Ectodermal cell (in vitro differentiated cells): ENCODE measurements at regions not wholly inside any gene's neighbourhood (a gene's known extent, or its start where the extent isn't known, plus 50 kb on each side); places are given as distances from the start of the nearest gene placed in this dataset.

Source experiments
- H3K27ac ChIP-seq: 2 replicates; pipeline ENCODE4 v1.7.0; 2013; ENCODE audit warnings: mild to moderate bottlenecking, low read depth, low read length; ENCODE audit not compliant: insufficient read depth, poor library complexity, severe bottlenecking
- H3K27me3 ChIP-seq: 2 replicates; pipeline ENCODE4 v1.7.0; 2013; ENCODE audit warnings: mild to moderate bottlenecking, low read length; ENCODE audit not compliant: insufficient read depth, control insufficient read depth, poor library complexity, severe bottlenecking
- H3K36me3 ChIP-seq: one replicate; pipeline ENCODE4 v1.7.0; 2013; ENCODE audit warnings: low read length; ENCODE audit not compliant: control insufficient read depth, insufficient read depth
- H3K4me1 ChIP-seq: one replicate; pipeline ENCODE4 v1.7.0; 2013; ENCODE audit warnings: low read length; ENCODE audit not compliant: control insufficient read depth, insufficient read depth
- H3K4me3 ChIP-seq: 2 replicates; pipeline ENCODE4 v1.7.0; 2013; ENCODE audit warnings: low read depth, low read length, control low read depth; ENCODE audit not compliant: insufficient read depth
- H3K9me3 ChIP-seq: 2 replicates; pipeline ENCODE4 v1.7.0; 2013; ENCODE audit warnings: mild to moderate bottlenecking, low read length, moderate library complexity; ENCODE audit not compliant: control insufficient read depth
- WGBS, 2 experiments: methylation state at CpG; one replicate each; pipeline ENCODE4 v1.1.7; 2013; ENCODE audit warnings: missing lambda C conversion rate in 2 of 2; 5-methylcytosine and 5-hydroxymethylcytosine counted together

DNA sequence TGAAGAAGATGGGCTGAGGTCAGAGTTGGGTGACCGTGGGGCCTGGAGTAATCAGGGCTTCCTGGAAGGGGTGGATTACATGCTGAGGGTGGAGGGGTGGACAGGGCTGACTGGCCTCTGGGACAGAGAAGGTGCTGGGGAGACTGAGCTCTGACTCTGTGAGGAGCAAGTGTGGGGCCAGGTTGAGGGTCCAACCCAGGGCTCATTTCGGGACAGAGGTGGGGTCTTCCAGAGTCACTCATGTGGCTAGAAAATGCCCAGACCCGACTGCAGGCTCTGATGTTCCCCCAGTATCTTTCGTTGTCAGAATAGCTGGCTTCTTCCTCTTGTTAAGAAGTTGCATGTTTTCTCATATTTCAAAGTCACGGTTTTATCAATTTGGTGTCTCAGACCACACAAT, 311.8 kb downstream of the PTPRU start:
- no peaks in the 10 kb centered on the region for H3K4me1 ChIP-seq
- H3K9me3 ChIP-seq, result no peaks in the 10 kb centered on the region
- no peaks in the 10 kb centered on the region for H3K27me3 ChIP-seq
- no peak overlapping the region for H3K4me3 ChIP-seq
- H3K27ac ChIP-seq, result no peak overlapping the region
- H3K36me3 ChIP-seq, result no peaks in the 10 kb centered on the region
- 71 to 74% methylated on average over 5 of the region's 5 CpGs for WGBS, 2 experiments

DNA sequence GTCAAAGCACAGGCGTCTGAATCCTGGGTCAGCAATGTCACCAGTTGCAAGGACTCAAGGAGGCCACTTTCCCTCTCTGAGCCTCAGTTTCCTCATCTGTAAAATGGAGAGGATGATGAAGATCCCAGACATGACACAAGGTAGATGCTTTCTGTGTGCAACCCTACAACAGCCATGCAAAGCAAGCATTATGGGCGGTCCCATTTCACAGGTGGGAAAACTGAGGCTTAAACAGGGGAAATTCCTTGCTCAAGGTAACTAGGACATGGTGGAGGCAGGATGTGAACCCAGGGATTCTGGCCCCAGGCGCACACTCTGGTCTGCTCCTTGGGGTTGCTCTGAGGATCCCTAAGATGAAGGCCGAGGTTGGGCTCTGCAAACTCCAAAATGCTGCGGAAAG, 311.0 kb downstream of the PTPRU start:
- 93 to 94% methylated on average over 5 of the region's 5 CpGs for WGBS, 2 experiments
- Histone ChIP-seq H3K9me3 (no peaks in the 10 kb centered on the region), H3K27ac (no peak overlapping the region), H3K4me3 (no peak overlapping the region), H3K36me3 (no peaks in the 10 kb centered on the region), H3K4me1 (no peaks in the 10 kb centered on the region), H3K27me3 (no peaks in the 10 kb centered on the region)

DNA sequence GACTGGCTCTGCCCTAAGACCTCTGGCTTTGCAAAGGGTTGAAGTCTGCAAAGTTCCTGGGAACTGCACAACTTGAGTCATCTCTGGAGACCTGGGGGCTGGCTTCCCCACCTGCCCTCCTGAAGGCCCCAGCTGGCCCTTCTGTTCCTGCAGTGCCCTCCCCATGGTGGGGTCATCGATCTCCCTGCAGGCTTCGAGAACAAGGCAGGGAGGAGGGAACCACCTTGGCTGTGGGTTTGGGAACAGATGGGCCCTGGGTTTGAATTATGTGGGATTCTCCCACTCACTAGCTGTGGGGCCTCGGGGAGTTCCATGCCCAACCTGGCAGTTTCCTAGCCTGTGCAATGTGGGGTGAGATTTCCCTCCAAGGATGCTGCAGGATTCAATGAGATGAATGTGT, 310.2 kb downstream of the PTPRU start:
- Histone ChIP-seq H3K9me3 (no peaks in the 10 kb centered on the region), H3K27me3 (no peaks in the 10 kb centered on the region), H3K4me3 (no peak overlapping the region), H3K27ac (no peak overlapping the region), H3K36me3 (no peaks in the 10 kb centered on the region), H3K4me1 (no peaks in the 10 kb centered on the region)
- WGBS, 2 experiments, result 90 to 93% methylated on average over 3 of the region's 3 CpGs

DNA sequence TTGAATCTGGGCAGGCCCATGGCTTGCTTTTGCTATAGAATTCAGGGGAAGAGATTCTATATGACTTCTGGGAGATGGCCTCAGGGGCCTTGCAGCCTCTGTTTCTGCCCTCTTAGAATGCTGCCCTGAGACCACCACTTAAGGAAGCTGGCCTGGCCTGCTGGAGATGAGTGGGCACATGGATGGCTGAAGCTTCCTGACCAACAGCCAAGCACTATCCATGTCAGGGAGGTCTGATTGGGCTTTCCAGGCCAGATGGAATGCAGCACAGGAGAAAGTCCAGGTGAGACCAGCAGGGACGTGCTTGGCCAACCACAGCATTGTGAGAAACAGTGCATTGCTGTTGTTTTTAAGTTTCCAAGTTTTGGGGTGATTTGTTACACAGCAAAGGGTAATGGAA, 308.1 kb downstream of the PTPRU start:
- WGBS, 2 experiments, result 85 to 96% methylated on average over 1 of the region's 1 CpG

DNA sequence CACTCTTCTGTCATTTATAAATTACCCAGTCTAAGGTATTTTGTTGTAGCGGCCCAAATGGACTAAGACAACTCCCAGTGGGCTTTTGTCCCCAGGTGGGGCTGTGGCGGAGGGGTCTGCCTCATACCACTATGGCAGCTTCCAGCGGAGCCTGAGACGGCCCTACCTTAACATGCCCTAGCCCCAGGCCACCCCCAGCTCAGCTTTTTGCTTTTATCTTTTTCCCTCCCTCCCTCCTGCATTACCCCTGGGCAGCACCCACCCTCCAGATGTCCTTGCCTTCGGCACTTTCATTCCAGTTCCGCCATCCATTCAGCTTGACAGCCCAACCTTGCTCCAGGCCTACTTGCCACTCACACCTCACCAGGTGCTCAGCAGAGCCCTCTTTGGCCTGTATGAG, 307.3 kb downstream of the PTPRU start:
- H3K4me3 ChIP-seq, result no peak overlapping the region
- H3K36me3 ChIP-seq, result no peaks in the 10 kb centered on the region
- no peak overlapping the region for H3K27ac ChIP-seq
- H3K4me1 ChIP-seq, result no peaks in the 10 kb centered on the region
- 82 to 87% methylated on average over 6 of the region's 6 CpGs for WGBS, 2 experiments
- H3K27me3 ChIP-seq, result no peaks in the 10 kb centered on the region
- no peaks in the 10 kb centered on the region for H3K9me3 ChIP-seq

More for the DNA sequence above, 308.1 kb downstream of the PTPRU start:
- no peaks in the 10 kb centered on the region for H3K27me3 ChIP-seq
- H3K36me3 ChIP-seq, result no peaks in the 10 kb centered on the region
- no peaks in the 10 kb centered on the region for H3K9me3 ChIP-seq
- no peak overlapping the region for H3K4me3 ChIP-seq
- H3K27ac ChIP-seq, result no peak overlapping the region
- H3K4me1 ChIP-seq, result no peaks in the 10 kb centered on the region

DNA sequence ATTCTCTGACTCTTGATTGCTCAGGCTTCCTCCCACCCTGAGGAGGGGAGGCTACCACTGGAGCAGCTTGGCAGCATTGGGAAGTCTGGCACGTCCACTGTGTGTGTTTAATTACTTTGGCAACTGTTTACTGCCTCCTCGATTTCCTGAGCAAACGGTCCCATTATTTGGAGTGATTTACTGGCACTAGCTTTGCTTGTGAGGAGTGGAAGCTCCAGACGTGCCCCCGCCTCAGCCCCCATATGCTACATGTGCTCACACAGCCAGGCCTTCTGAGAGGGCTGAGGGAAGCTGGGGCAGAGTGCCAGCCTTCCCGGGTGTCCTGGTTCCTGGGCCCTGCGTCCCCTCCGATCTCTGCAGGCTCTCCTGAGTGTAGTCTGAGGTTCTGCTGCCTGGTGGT, 306.2 kb downstream of the PTPRU start:
- Histone ChIP-seq H3K27me3 (no peaks in the 10 kb centered on the region), H3K27ac (no peak overlapping the region), H3K36me3 (no peaks in the 10 kb centered on the region), H3K4me1 (no peaks in the 10 kb centered on the region), H3K4me3 (no peak overlapping the region), H3K9me3 (no peaks in the 10 kb centered on the region)
- 86 to 89% methylated on average over 8 of the region's 8 CpGs for WGBS, 2 experiments

DNA sequence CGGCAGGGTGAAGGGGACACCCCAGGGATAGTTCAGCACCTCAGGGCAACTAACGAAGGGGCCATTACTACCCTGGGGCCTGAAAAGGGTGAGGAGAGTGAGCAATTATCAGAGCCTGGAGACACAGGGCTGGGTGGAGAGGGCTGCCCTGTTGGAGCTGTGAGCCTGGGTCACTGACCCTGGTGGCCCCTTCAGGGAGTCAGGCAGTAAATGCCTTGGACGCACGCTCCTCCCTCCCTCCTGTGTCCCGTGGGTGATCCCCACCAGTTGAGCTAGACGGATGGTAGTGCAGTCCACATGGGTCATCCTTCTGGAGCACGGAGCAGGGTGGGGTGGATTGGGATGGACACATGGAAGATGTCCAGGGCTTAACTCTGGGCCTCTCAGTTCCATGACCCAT, 305.3 kb downstream of the PTPRU start:
- Histone ChIP-seq H3K27ac (no peak overlapping the region), H3K4me3 (no peak overlapping the region), H3K36me3 (no peaks in the 10 kb centered on the region), H3K9me3 (no peaks in the 10 kb centered on the region), H3K27me3 (no peaks in the 10 kb centered on the region), H3K4me1 (no peaks in the 10 kb centered on the region)
- WGBS, 2 experiments, result 93 to 94% methylated on average over 6 of the region's 7 CpGs

DNA sequence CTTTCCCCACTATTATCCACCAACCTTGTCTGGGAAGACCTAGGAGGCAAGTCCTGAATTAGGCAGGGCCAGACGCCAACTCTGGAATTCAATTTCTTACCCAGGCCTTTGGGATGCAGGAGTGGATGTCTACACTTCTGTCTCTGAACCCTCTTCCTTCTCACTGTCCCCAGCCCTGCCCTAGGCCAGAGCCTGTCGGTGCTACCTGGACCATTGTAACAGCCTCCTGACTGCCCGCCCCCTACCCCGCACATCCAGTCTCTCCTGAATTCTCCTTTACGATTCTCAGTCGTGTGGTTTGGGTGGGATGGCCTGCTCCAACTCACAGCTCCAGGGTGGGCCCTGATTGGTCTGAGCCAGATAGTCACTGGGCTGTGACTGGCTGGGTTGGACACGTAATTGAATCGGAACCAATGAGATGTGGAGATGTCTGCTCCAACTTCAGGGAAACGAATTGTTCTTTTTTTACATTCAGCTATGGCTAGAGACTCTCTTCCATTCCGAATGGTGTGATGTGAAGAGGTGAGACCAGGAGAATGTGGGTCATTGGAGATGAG, 304.6 kb downstream of the PTPRU start:
- Histone ChIP-seq H3K27ac (no peak overlapping the region), H3K36me3 (no peaks in the 10 kb centered on the region), H3K27me3 (no peaks in the 10 kb centered on the region), H3K4me3 (no peak overlapping the region), H3K4me1 (no peaks in the 10 kb centered on the region), H3K9me3 (no peaks in the 10 kb centered on the region)
- WGBS, 2 experiments, result 92 to 93% methylated on average over 10 of the region's 10 CpGs

DNA sequence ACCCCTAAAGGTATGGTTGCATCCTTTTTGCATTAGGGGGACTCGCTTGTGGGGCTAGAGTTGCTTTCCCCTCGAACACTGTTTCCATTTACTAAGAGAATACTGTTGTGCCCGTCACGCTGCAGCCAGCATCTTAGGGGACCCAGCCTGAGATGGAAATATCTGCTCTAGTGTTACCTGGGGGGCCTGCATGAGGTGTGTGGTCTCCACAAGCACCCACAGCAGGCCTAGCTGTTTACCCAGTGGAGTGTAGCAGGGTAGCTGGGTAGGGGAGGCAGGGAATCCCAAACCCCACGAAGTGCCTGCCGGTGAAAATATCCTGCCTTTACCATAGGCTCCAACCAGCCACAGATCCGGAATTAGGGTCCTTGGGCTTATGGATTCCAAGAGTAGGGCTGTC, 303.6 kb downstream of the PTPRU start:
- no peaks in the 10 kb centered on the region for H3K36me3 ChIP-seq
- H3K27me3 ChIP-seq, result no peaks in the 10 kb centered on the region
- WGBS, 2 experiments, result 94 to 95% methylated on average over 7 of the region's 7 CpGs
- no peak overlapping the region for H3K4me3 ChIP-seq
- no peaks in the 10 kb centered on the region for H3K9me3 ChIP-seq
- no peaks in the 10 kb centered on the region for H3K4me1 ChIP-seq
- H3K27ac ChIP-seq, result no peak overlapping the region

DNA sequence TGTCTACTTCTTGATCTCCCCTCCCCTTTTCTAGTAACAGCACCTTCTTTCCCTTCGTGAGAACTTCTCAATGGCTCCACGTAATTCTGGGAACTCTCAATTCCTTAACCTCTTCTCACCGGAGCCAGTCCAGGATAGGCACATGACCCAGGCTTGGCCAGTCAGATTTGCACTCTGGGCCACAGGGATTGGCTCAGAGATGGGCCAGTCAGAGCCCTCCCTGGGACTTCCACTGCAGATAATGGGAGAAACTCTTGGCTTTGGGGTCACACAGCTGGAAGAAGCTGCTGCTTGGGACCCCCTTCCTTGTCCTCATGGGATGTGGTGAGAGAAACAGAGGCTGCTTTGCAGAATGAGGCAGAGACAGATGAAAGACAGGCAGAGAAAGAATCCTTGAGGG, 302.3 kb downstream of the PTPRU start:
- Histone ChIP-seq H3K27ac (no peak overlapping the region), H3K4me3 (no peak overlapping the region), H3K36me3 (no peaks in the 10 kb centered on the region), H3K27me3 (no peaks in the 10 kb centered on the region), H3K9me3 (no peaks in the 10 kb centered on the region), H3K4me1 (no peaks in the 10 kb centered on the region)
- WGBS, 2 experiments, result 89 to 94% methylated on average over 3 of the region's 3 CpGs

DNA sequence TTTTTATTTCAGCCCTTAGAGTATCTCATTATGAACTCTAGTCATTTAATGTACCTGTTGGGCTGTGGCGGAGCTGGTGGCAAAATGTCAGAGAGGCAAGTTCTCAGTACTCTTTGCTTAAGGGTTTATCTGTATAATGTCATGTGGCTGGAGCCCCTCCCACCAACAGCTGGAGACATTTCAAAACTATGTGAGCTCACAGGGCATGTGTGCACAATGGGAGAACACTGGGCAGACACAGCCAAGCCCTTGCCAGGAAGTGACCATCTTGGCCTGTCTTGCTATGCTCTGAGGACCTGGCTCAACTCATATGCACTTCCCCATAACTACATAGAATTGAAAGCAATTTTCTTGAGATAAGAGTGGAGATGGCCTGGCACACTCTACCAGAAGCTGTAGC, 296.4 kb downstream of the PTPRU start:
- H3K9me3 ChIP-seq, result no peaks in the 10 kb centered on the region
- H3K27ac ChIP-seq, result no peak overlapping the region
- no peaks in the 10 kb centered on the region for H3K4me1 ChIP-seq

More for the DNA sequence above, 296.4 kb downstream of the PTPRU start:
- no peaks in the 10 kb centered on the region for H3K36me3 ChIP-seq
- no peak overlapping the region for H3K4me3 ChIP-seq
- WGBS, 2 experiments, result 90 to 100% methylated on average over 1 of the region's 1 CpG
- H3K27me3 ChIP-seq, result no peaks in the 10 kb centered on the region
